HG02973 (cell line): ENCODE measurements at regions not wholly inside any gene's neighbourhood (a gene's known extent, or its start where the extent isn't known, plus 50 kb on each side); places are given as distances from the start of the nearest gene placed in this dataset.
A peak's percentile ranks its signal among the peaks of the same experiment; 100 is the strongest.

Source experiments
- ATAC-seq: cut with Tn5 transposase; IDR thresholded peaks from one replicate; pipeline ENCODE4 v1.9.1; 2021; ENCODE audit warnings: moderate library complexity; ENCODE audit not compliant: unreplicated experiment

GRCh38 chr1:98049370-98050135 is 128.7 kb upstream of the DPYD start:
- no peak for ATAC-seq

GRCh38 chr1:98048751-98049325 is 128.0 kb upstream of the DPYD start:
- ATAC-seq = no peak

- ATAC-seq = peak; percentile 55
These were observed 127.4 kb upstream of the DPYD start for GRCh38 chr1:98048244-98048643.

- ATAC-seq = no peak
These were observed 126.3 kb upstream of the DPYD start for GRCh38 chr1:98047171-98047570.

GRCh38 chr1:98045767-98046641 is 125.2 kb upstream of the DPYD start:
- ATAC-seq = no peak

GRCh38 chr1:98045211-98045766 is 124.5 kb upstream of the DPYD start:
- no peak for ATAC-seq

- ATAC-seq = no peak
These were observed 123.9 kb upstream of the DPYD start for GRCh38 chr1:98044766-98045165.

- no peak for ATAC-seq
These were observed 123.3 kb upstream of the DPYD start for GRCh38 chr1:98044071-98044697.

GRCh38 chr1:98035602-98036002 is 114.8 kb upstream of the DPYD start:
- no peak for ATAC-seq

- no peak for ATAC-seq
These were observed 113.7 kb upstream of the DPYD start for GRCh38 chr1:98034505-98034904.

- no peak for ATAC-seq
These were observed 112.1 kb upstream of the DPYD start for GRCh38 chr1:98032958-98033357.

- ATAC-seq = no peak
These were observed 110.1 kb upstream of the DPYD start for GRCh38 chr1:98030976-98031375.

- no peak for ATAC-seq
These were observed 109.6 kb upstream of the DPYD start for GRCh38 chr1:98030483-98030882.

GRCh38 chr1:98028800-98029199 is 108.0 kb upstream of the DPYD start:
- ATAC-seq = no peak

- no peak for ATAC-seq
These were observed 106.4 kb upstream of the DPYD start for GRCh38 chr1:98027103-98027705.

- ATAC-seq = no peak
These were observed 105.0 kb upstream of the DPYD start for GRCh38 chr1:98025858-98026257.

- no peak for ATAC-seq
These were observed 100.3 kb upstream of the DPYD start for GRCh38 chr1:98021126-98021525.

- ATAC-seq = no peak
These were observed 98.9 kb upstream of the DPYD start for GRCh38 chr1:98019747-98020146.

- ATAC-seq = no peak
These were observed 97.2 kb upstream of the DPYD start for GRCh38 chr1:98018074-98018473.

GRCh38 chr1:98017184-98017583 is 96.3 kb upstream of the DPYD start:
- ATAC-seq = no peak

GRCh38 chr1:98008373-98008772 is 87.5 kb upstream of the DPYD start:
- ATAC-seq = no peak
